Heart left ventricle (tissue), 13 donors: ENCODE measurements at regions not wholly inside any gene's neighbourhood (a gene's known extent, or its start where the extent isn't known, plus 50 kb on each side); places are given as distances from the start of the nearest gene placed in this dataset.

Source experiments
- CTCF ChIP-seq, 12 donors: fragments of 200-600 bp; sonication (generic) in 4 of 12; IDR thresholded peaks; one replicate each; pipeline versions ENCODE4 v1.5.0 to v1.8.0; 2018 to 2022; ENCODE audit warnings: antibody characterized with exemption in 12 of 12, mild to moderate bottlenecking in 5 of 12
- POLR2A ChIP-seq, 2 donors: fragments of 450-650 bp; IDR thresholded peaks; one replicate each; pipeline ENCODE4 v1.6.1; 2017; ENCODE audit warnings: antibody characterized with exemption in 2 of 2, mild to moderate bottlenecking in 2 of 2, moderate library complexity in 2 of 2
- donor health status: ischemic (EF 13 %, LVEDD 7.1; RV severe dilation, severe dysfunction).
- donor health status: DM: no; HTN: yes; CAD: no.
- donor health status: DM: no; HTN: no; CAD: no.
- donor health status: ischemic (EF 25% LVEDD 6.9; RV normal size, moderate dysfunction).
- donor health status: ischemic (EF 25% LVEDD 5.7; RV mildly dilated, moderate dysfunction).
- donor health status: ischemic (EF 35%, LVEDD 5.7; RV mildly dilated, moderate dysfunction).
- donor health status: nonischemic (EF 11% LVEDD 7.7; RV severe dilation, severe dysfunction).
- donor health status: DM: yes; HTN: yes; CAD: no.
- donor health status: PGD.
- donor health status: ischemic (EF 29% LVEDD 5.4; RV normal size, mild dysfunction).
- donor health status: nonischemic (EF 23%, LVEDD 6.1; RV moderate dilation, normal function).

GRCh38 chr2:122100346-122100745 lies 344.9 kb downstream of the TSN start:
- no peak for TF ChIP-seq CTCF (IDR thresholded peaks at IDR 0.05)
- no peak for TF ChIP-seq POLR2A (IDR thresholded peaks at IDR 0.05)
